Ovary (tissue), 3 donors: ENCODE measurements at regions not wholly inside any gene's neighbourhood (a gene's known extent, or its start where the extent isn't known, plus 50 kb on each side); places are given as distances from the start of the nearest gene placed in this dataset.

ENCODE experiments used
- CTCF ChIP-seq, 3 donors: fragments of 450-650 bp in 2 of 3; fragments of 200-600 bp in 1 of 3; IDR thresholded peaks; one replicate each; pipeline versions ENCODE4 v1.5.1 to v1.8.0; 2016 to 2022; ENCODE audit warnings: antibody characterized with exemption in 3 of 3, mild to moderate bottlenecking in 1 of 3
- EP300 ChIP-seq: sonication (generic); formaldehyde crosslinking; IDR thresholded peaks from one replicate; pipeline ENCODE4 v1.6.1; 2017; ENCODE audit warnings: antibody characterized with exemption
- POLR2A ChIP-seq: fragments of 450-650 bp; IDR thresholded peaks from one replicate; pipeline ENCODE4 v1.6.1; 2017; ENCODE audit warnings: antibody characterized with exemption, mild to moderate bottlenecking, moderate library complexity
- donor health status: DM: no; HTN: no; CAD: no.

GRCh38 chr3:103269287-103269686, 834.5 kb downstream of the ZPLD1 start:
- TF ChIP-seq CTCF (IDR thresholded peaks at IDR 0.05) (no peak), POLR2A (no peak), EP300 (no peak)
